NCI-H748 (cell line): ENCODE measurements at regions not wholly inside any gene's neighbourhood (a gene's known extent, or its start where the extent isn't known, plus 50 kb on each side); places are given as distances from the start of the nearest gene placed in this dataset.
"Not testable (repeated sequence)": the region's sequence is repeated elsewhere in the genome, so short reads cannot be mapped to it uniquely, and the experiment has no call there.

Experiments
- DNase-seq: peaks from one replicate; lab custom pipeline; 2025; ENCODE audit not compliant: unreplicated experiment; lab: John Stamatoyannopoulos, UW

DNA sequence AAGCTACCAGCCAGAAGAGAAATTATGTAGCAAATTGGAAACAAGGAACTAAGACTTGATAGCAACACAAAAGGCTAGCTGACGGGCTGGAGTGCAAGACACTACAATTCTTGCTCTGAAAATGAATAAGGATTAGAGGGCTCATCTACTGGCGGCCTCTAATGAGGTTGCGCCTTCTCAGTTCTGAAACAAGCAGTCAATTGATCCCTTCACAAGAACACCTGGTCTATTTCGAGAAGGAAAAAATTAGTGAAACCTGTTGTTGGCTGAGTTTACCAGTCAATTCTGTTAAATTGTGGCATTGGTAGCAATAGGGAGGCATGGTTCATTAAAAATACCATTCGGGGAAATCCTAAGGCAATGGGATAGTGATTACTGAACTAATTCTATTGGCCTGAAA, 74.8 kb upstream of the JARID2 start:
- peak; percentile 34 for DNase-seq

DNA sequence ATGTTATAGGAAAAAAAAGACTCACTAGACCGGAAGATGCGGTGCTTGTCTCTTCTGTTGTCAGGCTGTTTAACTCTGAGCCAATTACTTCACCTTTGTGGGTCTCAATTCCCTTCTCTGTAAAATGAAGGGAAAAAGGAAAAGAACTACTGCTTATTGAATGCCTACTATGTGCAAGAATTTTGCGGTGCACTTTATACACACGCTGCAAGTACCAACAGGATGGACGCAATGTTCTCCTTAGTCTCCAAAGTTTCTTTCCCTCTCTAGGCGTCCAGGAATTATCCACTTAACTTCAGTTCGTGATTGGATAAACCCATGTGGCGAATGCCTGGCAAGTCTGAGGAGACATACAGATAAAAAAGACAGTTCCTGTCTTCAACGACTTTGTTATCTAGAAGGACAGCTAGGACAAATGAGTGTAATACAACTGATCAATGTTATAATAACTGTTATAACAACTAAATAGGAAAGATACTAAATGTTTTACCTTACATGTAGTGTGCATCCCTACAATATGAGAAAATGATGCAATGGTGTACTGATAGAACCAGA, 69.0 kb upstream of the JARID2 start:
- no peak for DNase-seq

DNA sequence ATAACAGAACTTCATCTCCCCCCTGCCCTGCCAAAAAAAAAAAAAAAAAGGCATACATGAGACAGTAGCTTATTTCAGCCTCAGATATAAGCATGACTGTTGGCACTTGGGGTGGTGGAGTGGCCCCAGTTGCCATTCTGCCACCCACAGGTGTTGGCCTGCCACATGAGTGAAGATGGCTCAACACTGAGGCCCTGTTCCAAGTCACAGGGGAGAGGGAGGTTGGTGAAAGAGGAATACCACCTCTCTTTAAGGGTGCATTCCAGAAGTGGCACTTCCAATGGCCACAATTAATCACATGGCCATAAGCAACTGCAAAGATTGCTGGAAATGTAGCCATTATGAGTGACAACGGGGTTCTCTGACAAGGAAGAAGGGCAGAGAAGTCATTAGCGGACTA, 61.9 kb upstream of the JARID2 start:
- DNase-seq = no peak

DNA sequence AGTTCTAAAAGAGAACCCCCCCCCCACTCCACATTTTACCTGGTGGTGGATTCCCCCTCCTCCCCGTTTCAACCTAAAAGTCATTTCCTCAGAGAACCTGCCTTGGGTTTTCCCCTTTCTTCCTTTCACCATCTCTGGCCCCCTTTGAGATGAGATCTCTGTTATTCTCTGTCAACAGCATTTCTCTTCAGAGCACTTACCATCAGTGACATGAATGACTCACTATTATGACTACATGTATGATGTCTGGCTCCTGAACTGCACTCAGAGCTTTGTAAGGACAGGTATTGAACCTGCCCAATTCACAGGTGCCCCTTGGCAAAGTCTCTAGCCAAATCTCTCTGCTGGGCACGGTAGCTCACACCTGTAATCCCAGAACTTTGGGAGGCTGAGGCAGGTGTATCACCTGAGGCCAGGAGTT, 61.4 kb upstream of the JARID2 start:
- DNase-seq = no peak

DNA sequence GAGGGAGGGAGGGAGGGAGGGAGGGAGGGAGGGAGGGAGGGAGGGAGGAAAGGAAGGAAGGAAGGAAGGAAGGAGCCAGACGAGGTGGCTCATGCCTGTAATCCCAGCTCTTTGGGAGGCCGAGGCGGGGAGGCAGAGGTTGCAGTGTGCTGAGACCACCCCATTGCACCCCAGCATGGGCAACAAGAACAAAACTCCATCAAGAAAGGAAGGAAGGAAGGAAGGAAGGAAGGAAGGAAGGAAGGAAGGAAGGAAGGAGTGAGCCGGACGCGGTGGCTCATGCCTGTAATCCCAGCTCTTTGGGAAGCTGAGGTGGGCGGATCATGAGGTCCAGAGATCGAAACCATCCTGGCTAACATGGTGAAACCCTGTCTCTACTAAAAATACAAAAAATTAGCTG, 60.8 kb upstream of the JARID2 start:
- DNase-seq = not testable (repeated sequence)

- DNase-seq = not testable (repeated sequence)
Observed at GRCh38 chr6:15193451-15193850, 52.4 kb upstream of the JARID2 start.

DNA sequence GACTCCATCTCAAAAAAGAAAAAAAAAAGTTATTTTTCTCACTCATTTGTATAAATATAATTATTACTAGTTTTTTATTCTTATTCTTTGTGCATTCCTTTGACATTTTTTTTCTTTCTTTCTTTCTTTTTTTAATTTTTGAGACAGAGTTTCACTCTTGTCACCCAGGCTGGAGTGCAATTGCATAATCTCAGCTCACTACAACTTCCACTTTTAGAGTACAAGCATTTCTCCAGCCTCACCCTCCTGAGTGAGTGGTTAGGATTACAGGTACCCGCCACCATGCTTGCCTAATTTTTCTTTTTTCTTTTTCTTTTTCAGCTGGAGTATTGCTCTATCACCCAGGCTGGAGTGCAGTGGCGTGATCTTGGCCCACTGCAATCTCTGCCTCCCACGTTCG, 51.4 kb upstream of the JARID2 start:
- no peak for DNase-seq
